A673 (cell line): ENCODE measurements at regions not wholly inside any gene's neighbourhood (a gene's known extent, or its start where the extent isn't known, plus 50 kb on each side); places are given as distances from the start of the nearest gene placed in this dataset.

Experiments
- CTCF ChIP-seq: fragments of 300-800, 200-600 bp; sonication (generic); conservative IDR thresholded peaks from 2 replicates; pipeline ENCODE4 v1.5.1; 2017; ENCODE audit warnings: low read depth, mild to moderate bottlenecking, antibody characterized with exemption, low read length, moderate library complexity, mixed read lengths
- EZH2 ChIP-seq: fragments of 200-600 bp; sonication (generic); IDR thresholded peaks from 2 replicates; pipeline ENCODE4 v1.6.1; 2017; ENCODE audit warnings: borderline replicate concordance, low read depth, mild to moderate bottlenecking, mixed read lengths, antibody characterized with exemption, low read length; ENCODE audit not compliant: poor library complexity, severe bottlenecking

- TF ChIP-seq CTCF (no peak), EZH2 (no peak)
Measured at GRCh38 chrX:118198577-118198976, 82.0 kb upstream of the KLHL13 start.
